Osteoblast (primary cell): ENCODE measurements at regions not wholly inside any gene's neighbourhood (a gene's known extent, or its start where the extent isn't known, plus 50 kb on each side); places are given as distances from the start of the nearest gene placed in this dataset.

Experiments
- DNase-seq: peaks from one replicate; pipeline ENCODE4 v3.0.0; 2011; ENCODE audit warnings: low spot score, mixed read lengths; ENCODE audit not compliant: insufficient read length; ENCODE audit errors: missing footprints
- H2AFZ ChIP-seq: 2 replicates; pipeline ENCODE4 v1.6.0; 2011; ENCODE audit warnings: mild to moderate bottlenecking, low read length
- H3K27ac ChIP-seq: 2 replicates; pipeline ENCODE4 v1.5.1; 2011; ENCODE audit warnings: mild to moderate bottlenecking, low read depth, low read length, moderate library complexity
- H3K27me3 ChIP-seq: 2 replicates; pipeline ENCODE4 v1.6.0; 2012; ENCODE audit warnings: mild to moderate bottlenecking, control low read depth, inconsistent platforms, low read length, moderate library complexity; ENCODE audit not compliant: insufficient read depth
- H3K36me3 ChIP-seq: 2 replicates; pipeline ENCODE4 v1.5.1; 2011; ENCODE audit warnings: mild to moderate bottlenecking, low read length, control low read depth, moderate library complexity; ENCODE audit not compliant: insufficient read depth
- H3K4me1 ChIP-seq: 2 replicates; pipeline ENCODE4 v1.5.1; 2011; ENCODE audit warnings: mild to moderate bottlenecking, low read length, control low read depth, moderate library complexity; ENCODE audit not compliant: insufficient read depth
- H3K4me2 ChIP-seq: 2 replicates; pipeline ENCODE4 v1.6.0; 2011; ENCODE audit warnings: mild to moderate bottlenecking, low read length; ENCODE audit not compliant: insufficient read depth
- H3K4me3 ChIP-seq: fragments of 200-600 bp; sonication (generic); 3 replicates; pipeline ENCODE4 v1.5.1; 2012; ENCODE audit warnings: mild to moderate bottlenecking, low read length, inconsistent platforms; ENCODE audit not compliant: insufficient read depth
- H3K79me2 ChIP-seq: 2 replicates; pipeline ENCODE4 v1.6.0; 2012; ENCODE audit warnings: mild to moderate bottlenecking, low read length, control low read depth, inconsistent platforms; ENCODE audit not compliant: insufficient read depth
- H3K9me3 ChIP-seq: 2 replicates; pipeline ENCODE4 v1.5.1; 2011; ENCODE audit warnings: low read depth, low read length, control low read depth
- H4K20me1 ChIP-seq: 2 replicates; pipeline ENCODE4 v1.6.0; 2012; ENCODE audit warnings: mild to moderate bottlenecking, low read length, control low read depth; ENCODE audit not compliant: insufficient read depth
- CTCF ChIP-seq: IDR thresholded peaks from 2 replicates; pipeline ENCODE4 v1.5.1; 2011; ENCODE audit warnings: mild to moderate bottlenecking, low read depth, low read length, moderate library complexity; ENCODE audit errors: extremely low read depth

GRCh38 chr1:201713086-201713810, 115.7 kb upstream of the IPO9 start:
- Histone ChIP-seq H3K4me1 (peaks cover 78% of the 10 kb centered on the region), H3K9me3 (no peaks in the 10 kb centered on the region), H3K36me3 (peaks cover 35% of the 10 kb centered on the region), H3K4me3 (no peak overlapping the region), H3K4me2 (peak overlapping the region; percentile 47), H3K79me2 (peaks cover 71% of the 10 kb centered on the region), H3K27ac (peak overlapping the region; percentile 99), H3K27me3 (no peaks in the 10 kb centered on the region), H4K20me1 (peaks cover 4% of the 10 kb centered on the region), H2AFZ (no peak overlapping the region)
- DNase-seq: peak; percentile 91
- TF ChIP-seq CTCF: no peak

- Histone ChIP-seq H3K4me1 (peaks cover 77% of the 10 kb centered on the region), H3K36me3 (peaks cover 50% of the 10 kb centered on the region), H3K79me2 (peaks cover 71% of the 10 kb centered on the region)
Measured at GRCh38 chr1:201714542-201715329, 114.2 kb upstream of the IPO9 start.

GRCh38 chr1:201715351-201715750, 113.6 kb upstream of the IPO9 start:
- Histone ChIP-seq H3K27ac (peak overlapping the region; percentile 99), H4K20me1 (no peaks in the 10 kb centered on the region), H3K9me3 (no peaks in the 10 kb centered on the region), H3K36me3 (peaks cover 56% of the 10 kb centered on the region), H3K4me3 (no peak overlapping the region), H2AFZ (no peak overlapping the region), H3K79me2 (peaks cover 75% of the 10 kb centered on the region), H3K27me3 (no peaks in the 10 kb centered on the region), H3K4me2 (no peak overlapping the region), H3K4me1 (peaks cover 77% of the 10 kb centered on the region)
- TF ChIP-seq CTCF: no peak
- no peak for DNase-seq

More at GRCh38 chr1:201714542-201715329, 114.2 kb upstream of the IPO9 start:
- peak overlapping the region; percentile 55 for H3K4me2 ChIP-seq
- no peak for TF ChIP-seq CTCF
- H3K9me3 ChIP-seq: no peaks in the 10 kb centered on the region
- H3K27ac ChIP-seq: peak overlapping the region; percentile 99
- H4K20me1 ChIP-seq: no peaks in the 10 kb centered on the region
- peak; percentile 97 for DNase-seq
- peak overlapping the region; percentile 21 for H3K4me3 ChIP-seq
- no peaks in the 10 kb centered on the region for H3K27me3 ChIP-seq
- no peak overlapping the region for H2AFZ ChIP-seq
